ENCODE measurements at regions not wholly inside any gene's neighbourhood (a gene's known extent, or its start where the extent isn't known, plus 50 kb on each side); places are given as distances from the start of the nearest gene placed in this dataset.

GRCh38 chr2:59884166-59884565 lies 669.3 kb downstream of the BCL11A start:
- DNase-seq (ENCODE audit: low read depth, low spot score): no peak
- in situ Hi-C loops (cut with HindIII; ENCODE audit: low pct_unique_long_range_greater_than_20kb, low sequenced_read_pairs): no loop called here

- in situ Hi-C loops (cut with HindIII; ENCODE audit: low pct_unique_long_range_greater_than_20kb, low sequenced_read_pairs): no loop called here
These were observed 670.6 kb downstream of the BCL11A start for GRCh38 chr2:59882822-59883221.

GRCh38 chr2:59882279-59882678 lies 671.2 kb downstream of the BCL11A start:
- in situ Hi-C loops (cut with HindIII; ENCODE audit: low pct_unique_long_range_greater_than_20kb, low sequenced_read_pairs): no loop called here
- no peak for DNase-seq (ENCODE audit: low read depth, low spot score)

More at GRCh38 chr2:59882822-59883221, 670.6 kb downstream of the BCL11A start:
- no peak for DNase-seq (ENCODE audit: low read depth, low spot score)

GRCh38 chr2:59881218-59881617 lies 672.2 kb downstream of the BCL11A start:
- DNase-seq (ENCODE audit: low read depth, low spot score): no peak
- in situ Hi-C loops (cut with HindIII; ENCODE audit: low pct_unique_long_range_greater_than_20kb, low sequenced_read_pairs): no loop called here

GRCh38 chr2:59879700-59880131 lies 673.7 kb downstream of the BCL11A start:
- no peak for DNase-seq (ENCODE audit: low read depth, low spot score)
- in situ Hi-C loops (cut with HindIII; ENCODE audit: low pct_unique_long_range_greater_than_20kb, low sequenced_read_pairs): no loop called here

GRCh38 chr2:59875836-59876235 lies 677.6 kb downstream of the BCL11A start:
- in situ Hi-C loops (cut with HindIII; ENCODE audit: low pct_unique_long_range_greater_than_20kb, low sequenced_read_pairs): no loop called here

GRCh38 chr2:59874971-59875755 lies 678.3 kb downstream of the BCL11A start:
- in situ Hi-C loops (cut with HindIII; ENCODE audit: low pct_unique_long_range_greater_than_20kb, low sequenced_read_pairs): no loop called here

More at GRCh38 chr2:59875836-59876235, 677.6 kb downstream of the BCL11A start:
- no peak for DNase-seq (ENCODE audit: low read depth, low spot score)

GRCh38 chr2:59874361-59874760 lies 679.1 kb downstream of the BCL11A start:
- DNase-seq (ENCODE audit: low read depth, low spot score): no peak
- in situ Hi-C loops (cut with HindIII; ENCODE audit: low pct_unique_long_range_greater_than_20kb, low sequenced_read_pairs): no loop called here

More at GRCh38 chr2:59874971-59875755, 678.3 kb downstream of the BCL11A start:
- DNase-seq (ENCODE audit: low read depth, low spot score): no peak

- DNase-seq (ENCODE audit: low read depth, low spot score): no peak
- in situ Hi-C loops (cut with HindIII; ENCODE audit: low pct_unique_long_range_greater_than_20kb, low sequenced_read_pairs): no loop called here
These were observed 681.6 kb downstream of the BCL11A start for GRCh38 chr2:59871830-59872229.

GRCh38 chr2:59868981-59869380 lies 684.5 kb downstream of the BCL11A start:
- in situ Hi-C loops (cut with HindIII; ENCODE audit: low pct_unique_long_range_greater_than_20kb, low sequenced_read_pairs): no loop called here
- no peak for DNase-seq (ENCODE audit: low read depth, low spot score)

- DNase-seq (ENCODE audit: low read depth, low spot score): no peak
- in situ Hi-C loops (cut with HindIII; ENCODE audit: low pct_unique_long_range_greater_than_20kb, low sequenced_read_pairs): no loop called here
These were observed 687.0 kb downstream of the BCL11A start for GRCh38 chr2:59866436-59866835.

GRCh38 chr2:59858540-59858939 lies 694.9 kb downstream of the BCL11A start:
- DNase-seq (ENCODE audit: low read depth, low spot score): no peak
- in situ Hi-C loops (cut with HindIII; ENCODE audit: low pct_unique_long_range_greater_than_20kb, low sequenced_read_pairs): no loop called here

- in situ Hi-C loops (cut with HindIII; ENCODE audit: low pct_unique_long_range_greater_than_20kb, low sequenced_read_pairs): no loop called here
- no peak for DNase-seq (ENCODE audit: low read depth, low spot score)
These were observed 696.3 kb downstream of the BCL11A start for GRCh38 chr2:59857109-59857508.

GRCh38 chr2:59856391-59856790 lies 697.1 kb downstream of the BCL11A start:
- in situ Hi-C loops (cut with HindIII; ENCODE audit: low pct_unique_long_range_greater_than_20kb, low sequenced_read_pairs): no loop called here
- no peak for DNase-seq (ENCODE audit: low read depth, low spot score)

- in situ Hi-C loops (cut with HindIII; ENCODE audit: low pct_unique_long_range_greater_than_20kb, low sequenced_read_pairs): no loop called here
- no peak for DNase-seq (ENCODE audit: low read depth, low spot score)
These were observed 700.4 kb downstream of the BCL11A start for GRCh38 chr2:59853032-59853431.

- in situ Hi-C loops (cut with HindIII; ENCODE audit: low pct_unique_long_range_greater_than_20kb, low sequenced_read_pairs): no loop called here
- peak; percentile 8 for DNase-seq (ENCODE audit: low read depth, low spot score)
These were observed 701.5 kb downstream of the BCL11A start for GRCh38 chr2:59851836-59852475.

- in situ Hi-C loops (cut with HindIII; ENCODE audit: low pct_unique_long_range_greater_than_20kb, low sequenced_read_pairs): no loop called here
- DNase-seq (ENCODE audit: low read depth, low spot score): no peak
These were observed 702.9 kb downstream of the BCL11A start for GRCh38 chr2:59850554-59850953.

GRCh38 chr2:59833941-59834340 lies 719.5 kb downstream of the BCL11A start:
- no peak for DNase-seq (ENCODE audit: low read depth, low spot score)

GRCh38 chr2:59830601-59831000 lies 722.9 kb downstream of the BCL11A start:
- in situ Hi-C loops (cut with HindIII; ENCODE audit: low pct_unique_long_range_greater_than_20kb, low sequenced_read_pairs): no loop called here
- DNase-seq (ENCODE audit: low read depth, low spot score): no peak

More at GRCh38 chr2:59833941-59834340, 719.5 kb downstream of the BCL11A start:
- in situ Hi-C loops (cut with HindIII; ENCODE audit: low pct_unique_long_range_greater_than_20kb, low sequenced_read_pairs): no loop called here
